Neural progenitor cell (in vitro differentiated cells): ENCODE measurements at regions not wholly inside any gene's neighbourhood (a gene's known extent, or its start where the extent isn't known, plus 50 kb on each side); places are given as distances from the start of the nearest gene placed in this dataset.

ENCODE experiments used
- EZH2 ChIP-seq: fragments of 200-600 bp; sonication (generic); IDR thresholded peaks from 2 replicates; pipeline ENCODE4 v1.6.1; 2017; ENCODE audit warnings: antibody characterized with exemption, mild to moderate bottlenecking, moderate library complexity
- EZH2phosphoT487 ChIP-seq: fragments of 200-600 bp; sonication (generic); IDR thresholded peaks from 2 replicates; pipeline ENCODE4 v1.6.1; 2017; ENCODE audit warnings: antibody characterized with exemption
- TF ChIP-seq, protein P1 (sequence below): fragments of 200-600 bp; sonication (generic); IDR thresholded peaks from 2 replicates; pipeline ENCODE4 v1.5.1; 2017; ENCODE audit warnings: antibody characterized with exemption, mild to moderate bottlenecking

DNA sequence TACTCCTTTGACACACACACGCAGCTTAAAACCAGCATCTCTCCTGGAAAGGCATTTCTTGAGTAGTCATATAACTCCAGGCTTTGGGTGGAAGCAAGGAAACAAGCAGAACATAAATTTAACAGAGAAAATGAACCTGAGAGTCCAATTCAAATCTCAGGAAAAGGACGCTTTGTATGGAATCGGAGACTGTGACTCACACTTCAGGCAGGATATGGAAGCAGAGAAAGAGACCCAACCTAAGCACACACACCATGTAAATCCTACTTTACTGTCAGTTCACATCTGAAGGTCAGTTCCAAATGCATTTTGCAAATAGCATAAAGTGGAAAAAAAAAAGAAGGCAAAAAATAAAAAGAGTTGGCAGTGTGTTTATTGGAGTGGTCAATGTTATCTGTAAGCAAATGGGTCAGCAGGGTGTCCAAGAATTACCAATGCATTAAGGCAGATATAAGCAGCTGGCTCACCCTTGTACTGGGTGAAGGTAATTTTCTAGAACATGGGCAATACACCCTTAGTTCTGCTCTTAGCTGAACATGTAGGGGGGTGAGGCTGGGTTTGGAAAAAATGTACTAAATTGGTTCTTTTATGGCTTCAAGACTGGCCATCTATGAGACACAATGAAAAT, 283.7 kb upstream of the NT5E start:
- TF ChIP-seq, protein P1, sequence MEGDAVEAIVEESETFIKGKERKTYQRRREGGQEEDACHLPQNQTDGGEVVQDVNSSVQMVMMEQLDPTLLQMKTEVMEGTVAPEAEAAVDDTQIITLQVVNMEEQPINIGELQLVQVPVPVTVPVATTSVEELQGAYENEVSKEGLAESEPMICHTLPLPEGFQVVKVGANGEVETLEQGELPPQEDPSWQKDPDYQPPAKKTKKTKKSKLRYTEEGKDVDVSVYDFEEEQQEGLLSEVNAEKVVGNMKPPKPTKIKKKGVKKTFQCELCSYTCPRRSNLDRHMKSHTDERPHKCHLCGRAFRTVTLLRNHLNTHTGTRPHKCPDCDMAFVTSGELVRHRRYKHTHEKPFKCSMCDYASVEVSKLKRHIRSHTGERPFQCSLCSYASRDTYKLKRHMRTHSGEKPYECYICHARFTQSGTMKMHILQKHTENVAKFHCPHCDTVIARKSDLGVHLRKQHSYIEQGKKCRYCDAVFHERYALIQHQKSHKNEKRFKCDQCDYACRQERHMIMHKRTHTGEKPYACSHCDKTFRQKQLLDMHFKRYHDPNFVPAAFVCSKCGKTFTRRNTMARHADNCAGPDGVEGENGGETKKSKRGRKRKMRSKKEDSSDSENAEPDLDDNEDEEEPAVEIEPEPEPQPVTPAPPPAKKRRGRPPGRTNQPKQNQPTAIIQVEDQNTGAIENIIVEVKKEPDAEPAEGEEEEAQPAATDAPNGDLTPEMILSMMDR, result no peak
- no peak for TF ChIP-seq EZH2
- TF ChIP-seq EZH2phosphoT487, result no peak
